NCI-H524 treated with DMSO at 0.1 percent for 48 hours (cell line): ENCODE measurements at regions not wholly inside any gene's neighbourhood (a gene's known extent, or its start where the extent isn't known, plus 50 kb on each side); places are given as distances from the start of the nearest gene placed in this dataset.
"Not testable (repeated sequence)": the region's sequence is repeated elsewhere in the genome, so short reads cannot be mapped to it uniquely, and the experiment has no call there.

Experiments used
- DNase-seq: peaks from one replicate; lab custom pipeline; 2025; lab: John Stamatoyannopoulos, UW

DNA sequence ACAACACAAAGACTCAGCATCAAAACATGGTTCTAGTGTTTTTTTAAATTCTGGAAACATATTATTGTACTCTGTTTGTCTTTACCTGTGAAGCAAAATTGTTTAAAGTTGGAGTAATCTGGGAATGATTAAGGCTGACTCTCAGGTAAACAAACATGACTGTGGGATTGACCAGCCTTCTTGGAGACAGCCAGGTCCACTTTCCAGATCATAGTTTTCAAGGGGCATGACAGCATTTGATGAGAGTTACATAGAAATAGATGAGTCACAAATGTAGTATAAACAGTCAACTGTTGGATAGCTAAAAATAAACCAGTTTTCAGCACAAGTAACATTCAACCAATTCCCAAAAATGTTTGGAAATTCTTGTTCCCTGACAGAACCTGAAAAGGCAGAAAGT is 1680.9 kb downstream of the OLFM4 start:
- DNase-seq, result no peak

DNA sequence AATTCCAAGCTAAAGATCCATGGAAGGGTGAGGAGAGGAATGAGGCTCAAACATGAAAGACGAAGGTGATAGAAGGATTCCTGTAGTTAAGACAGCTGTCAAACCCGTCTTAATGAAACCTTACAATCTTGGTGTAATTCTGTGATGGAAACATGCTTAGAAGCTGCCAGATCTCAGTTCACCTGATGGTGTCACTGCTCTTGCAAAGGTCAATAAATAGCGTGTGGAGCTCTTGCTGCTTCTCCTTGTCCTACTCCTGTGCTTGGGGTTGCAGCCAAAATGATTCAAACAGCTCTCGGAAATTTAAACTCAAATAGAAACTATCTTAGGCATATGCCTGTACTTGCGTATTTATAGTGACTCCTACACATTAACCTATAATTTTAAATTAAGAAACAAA is 1705.0 kb downstream of the OLFM4 start:
- no peak for DNase-seq

DNA sequence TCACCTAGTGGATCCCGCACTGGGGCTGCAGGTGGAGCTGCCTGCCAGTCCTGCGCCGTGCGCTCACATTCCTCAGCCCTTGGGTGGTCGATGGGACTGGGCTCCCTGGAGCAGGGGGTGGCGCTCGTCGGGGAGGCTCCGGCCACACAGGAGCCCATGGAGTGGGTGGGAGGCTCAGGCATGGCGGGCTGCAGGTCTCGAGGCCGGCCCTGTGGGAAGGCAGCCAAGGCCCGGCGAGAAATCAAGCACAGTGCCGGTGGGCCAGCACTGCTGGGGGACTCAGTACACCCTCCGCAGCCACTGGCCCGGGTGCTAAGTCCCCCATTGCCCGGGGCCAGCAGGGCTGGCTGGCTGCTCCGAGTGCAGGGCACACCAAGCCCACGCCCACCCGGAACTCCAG is 1708.6 kb downstream of the OLFM4 start:
- not testable (repeated sequence) for DNase-seq

DNA sequence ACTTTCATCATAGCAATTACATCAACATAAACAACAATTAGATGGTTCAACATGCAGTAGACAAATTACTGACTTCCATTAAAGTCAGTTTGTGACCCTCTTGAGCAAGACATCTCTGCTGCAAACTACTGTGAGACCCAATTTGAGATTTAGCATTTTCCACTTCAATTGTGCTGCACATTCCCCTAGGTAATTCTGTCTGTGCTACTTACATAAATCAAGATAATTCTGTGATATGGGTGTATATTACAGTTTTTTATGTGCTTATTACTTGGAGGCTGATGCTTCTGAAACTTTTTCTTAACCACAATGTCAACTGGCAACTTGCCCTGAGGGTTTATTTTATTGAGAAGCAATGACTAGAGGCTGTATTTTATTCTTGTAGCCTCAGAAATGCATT is 1714.4 kb downstream of the OLFM4 start:
- no peak for DNase-seq

DNA sequence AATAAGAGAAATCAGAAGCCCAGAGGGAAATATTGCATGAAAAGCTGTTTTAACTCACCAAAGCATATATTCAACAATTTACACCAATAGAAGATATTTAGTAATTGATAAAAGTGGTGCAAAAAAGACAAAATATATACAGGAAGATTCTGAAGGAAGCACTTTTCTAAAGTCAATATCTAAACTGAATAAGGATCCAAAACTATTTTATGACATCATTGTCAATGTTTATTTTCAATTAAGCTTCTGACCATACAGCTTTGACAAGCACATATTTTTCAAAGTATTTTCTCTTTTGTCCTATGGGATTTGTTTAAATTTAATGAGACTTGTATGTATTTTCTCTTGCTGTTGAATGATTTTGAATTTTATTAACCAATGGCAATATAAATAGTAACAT is 1716.1 kb downstream of the OLFM4 start:
- no peak for DNase-seq

DNA sequence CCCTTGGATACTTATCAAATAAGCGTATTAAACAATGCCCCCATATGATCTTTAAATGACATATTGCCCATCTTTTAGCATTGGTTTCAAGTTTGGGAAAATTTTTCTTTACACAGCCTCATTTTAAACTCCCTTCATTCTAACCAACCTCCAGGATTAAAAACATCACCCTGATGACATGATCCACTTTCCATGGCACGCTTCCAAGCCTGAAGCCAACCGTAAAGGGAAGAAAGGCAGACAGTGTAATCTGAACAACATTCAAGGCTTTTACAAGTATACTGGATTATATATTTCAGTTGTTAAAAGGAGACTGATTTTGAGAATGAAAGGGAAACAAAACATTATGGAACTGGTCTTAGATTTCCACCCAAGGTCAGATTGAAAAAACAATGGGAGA is 1721.9 kb downstream of the OLFM4 start:
- no peak for DNase-seq

DNA sequence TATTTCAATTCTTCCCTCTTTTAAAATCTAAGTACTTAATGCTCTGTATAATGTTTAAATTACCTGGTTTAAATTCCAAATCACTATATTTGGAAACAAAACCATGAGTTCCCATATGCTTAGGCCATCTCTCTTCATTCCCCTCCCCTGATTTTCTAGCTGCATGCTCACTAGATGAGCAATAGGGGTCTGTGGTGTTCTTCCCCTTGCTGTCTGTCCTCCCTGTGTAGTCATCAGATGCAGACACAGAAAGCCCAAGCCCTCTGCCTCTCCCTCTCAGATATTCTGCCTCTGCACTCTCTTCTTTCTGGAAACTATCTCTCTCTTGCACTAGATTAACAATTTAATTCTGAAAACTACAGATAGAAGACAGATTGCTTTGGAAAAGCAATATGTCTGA is 1730.2 kb downstream of the OLFM4 start:
- no peak for DNase-seq

DNA sequence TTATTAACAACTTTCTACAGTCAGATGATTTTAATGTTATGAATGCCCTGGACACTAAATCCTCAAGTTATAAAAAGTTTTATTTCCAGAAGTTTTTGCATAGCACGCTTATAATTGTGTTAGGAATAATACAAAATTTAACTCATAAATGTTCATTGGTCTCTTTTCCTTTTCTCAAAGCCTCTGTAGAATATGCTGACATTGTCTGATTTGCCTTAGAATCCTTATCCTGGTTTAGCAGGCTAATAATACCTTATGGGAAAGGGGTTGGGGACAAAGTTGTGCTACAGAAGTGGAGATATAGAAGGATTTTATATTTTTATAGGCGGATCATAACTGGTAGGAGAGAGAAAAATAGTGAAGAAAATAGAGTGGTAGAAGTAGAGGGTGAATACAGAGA is 1739.6 kb downstream of the OLFM4 start:
- DNase-seq, result no peak

DNA sequence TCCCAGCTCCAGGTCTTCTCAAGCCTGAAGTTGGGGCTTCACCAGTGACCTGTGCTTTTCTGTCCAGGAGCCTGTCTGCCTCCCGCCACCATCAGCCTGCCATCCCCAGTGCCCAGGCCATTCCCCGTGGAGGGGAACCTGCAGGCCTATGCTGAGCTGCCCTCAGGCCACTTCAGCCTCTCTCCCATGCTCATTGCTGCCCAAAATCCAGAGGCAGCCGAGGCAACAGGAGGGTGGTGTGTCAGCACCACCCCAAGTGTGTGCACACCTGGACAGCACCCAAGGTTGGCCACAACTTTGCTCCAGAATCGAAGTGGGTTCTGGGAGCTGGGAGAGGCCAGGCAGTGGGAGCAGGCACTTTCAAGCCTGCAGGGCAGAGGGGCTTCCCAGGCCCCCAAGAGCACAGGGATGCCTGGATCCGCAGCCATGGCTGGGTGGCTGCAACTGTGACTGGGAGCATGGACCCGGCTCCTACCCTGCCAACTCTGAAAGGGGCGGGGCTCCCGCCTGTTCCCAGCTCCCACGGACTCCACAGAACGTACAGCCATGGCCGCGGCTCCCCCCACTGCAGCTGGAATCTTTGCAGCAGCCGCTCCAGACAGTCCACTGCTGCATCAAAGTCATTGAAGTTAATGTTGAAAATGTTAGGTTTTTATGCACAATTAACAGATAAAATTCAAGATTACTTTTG is 1747.0 kb downstream of the OLFM4 start:
- DNase-seq, result no peak

DNA sequence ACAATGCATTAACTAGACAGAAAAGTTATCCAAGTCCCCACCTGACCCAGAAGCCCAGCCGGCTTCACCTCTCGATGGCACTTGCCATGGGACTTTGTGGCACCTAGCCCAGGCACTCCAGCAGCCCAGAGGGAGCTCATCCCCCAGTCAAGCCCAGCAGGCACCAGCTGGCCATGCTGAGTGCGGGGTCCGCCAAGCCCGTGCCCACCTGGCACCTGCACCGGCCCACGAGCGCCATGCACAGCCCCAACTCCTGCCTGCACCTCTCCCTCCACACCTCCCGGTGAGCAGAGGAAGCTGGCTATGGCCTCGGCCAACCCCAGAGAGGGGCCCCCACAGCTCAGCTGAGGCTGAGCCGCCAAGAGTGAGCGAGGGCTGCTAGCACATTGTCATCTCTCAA is 1759.1 kb downstream of the OLFM4 start:
- no peak for DNase-seq

DNA sequence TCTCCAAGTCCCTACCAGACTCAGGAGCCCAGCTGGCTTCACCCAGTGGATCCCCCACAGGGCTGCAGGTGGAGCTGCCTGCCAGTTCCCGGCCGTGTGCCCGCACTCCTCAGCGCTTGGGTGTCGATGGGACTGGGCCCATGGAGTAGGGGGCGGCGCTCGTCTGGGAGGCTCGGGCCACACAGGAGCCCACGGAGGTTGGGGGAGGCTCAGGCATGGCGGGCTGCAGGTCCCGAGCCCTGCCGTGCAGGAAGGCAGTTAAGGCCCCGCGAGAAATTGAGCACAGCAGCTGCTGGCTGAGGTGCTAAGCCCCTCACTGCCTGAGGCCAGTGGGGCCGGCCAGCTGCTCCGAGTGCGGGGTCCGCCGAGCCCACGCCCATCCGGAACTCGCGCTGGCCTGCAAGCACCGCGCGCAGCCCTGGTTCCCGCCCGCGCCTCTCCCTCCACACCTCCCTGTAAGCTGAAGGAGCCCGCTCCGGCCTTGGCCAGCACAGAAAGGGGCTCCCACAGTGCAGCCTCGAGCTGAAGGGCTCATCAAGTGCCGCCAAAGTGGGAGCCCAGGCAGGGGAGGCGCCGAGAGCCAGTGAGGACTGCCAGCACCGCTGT is 1771.1 kb downstream of the OLFM4 start:
- DNase-seq, result no peak

DNA sequence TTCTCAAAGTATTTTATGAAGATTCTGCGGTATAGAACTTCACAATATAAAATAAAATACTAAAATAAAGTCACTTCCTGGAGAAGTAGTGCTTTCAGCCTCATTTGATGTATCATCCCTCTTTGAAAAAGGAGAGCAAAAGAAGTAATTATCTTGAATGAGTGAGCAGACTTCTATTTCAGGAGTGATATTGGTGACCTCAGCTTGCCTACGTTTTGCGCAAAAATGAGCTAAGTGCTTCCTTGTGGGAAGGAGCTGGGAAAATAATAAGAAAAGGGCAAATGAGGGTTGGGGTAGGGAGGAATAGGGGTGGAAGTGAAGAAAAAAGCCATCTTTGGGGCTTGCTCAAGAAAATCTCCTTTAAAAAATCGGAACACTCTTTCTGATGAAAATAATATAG is 1773.6 kb downstream of the OLFM4 start:
- no peak for DNase-seq

DNA sequence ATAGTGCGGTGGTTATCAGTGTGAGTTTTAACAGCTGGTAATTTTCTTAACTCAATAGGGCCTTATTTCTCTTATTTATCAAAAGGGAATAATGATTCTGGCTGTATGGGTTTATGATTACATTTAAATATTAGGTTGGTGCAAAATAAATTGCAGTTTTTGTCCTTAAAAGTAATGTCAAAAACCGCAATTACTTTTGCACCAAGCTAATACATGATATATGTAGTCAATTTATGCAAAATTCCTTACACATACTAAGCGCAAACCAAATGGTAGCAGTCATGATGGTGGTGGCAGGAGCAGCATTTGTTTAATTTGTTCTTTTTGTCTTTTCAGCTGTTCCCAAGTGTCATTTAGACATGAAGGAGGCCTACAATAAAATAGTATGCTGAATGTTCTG is 1777.1 kb downstream of the OLFM4 start:
- no peak for DNase-seq

DNA sequence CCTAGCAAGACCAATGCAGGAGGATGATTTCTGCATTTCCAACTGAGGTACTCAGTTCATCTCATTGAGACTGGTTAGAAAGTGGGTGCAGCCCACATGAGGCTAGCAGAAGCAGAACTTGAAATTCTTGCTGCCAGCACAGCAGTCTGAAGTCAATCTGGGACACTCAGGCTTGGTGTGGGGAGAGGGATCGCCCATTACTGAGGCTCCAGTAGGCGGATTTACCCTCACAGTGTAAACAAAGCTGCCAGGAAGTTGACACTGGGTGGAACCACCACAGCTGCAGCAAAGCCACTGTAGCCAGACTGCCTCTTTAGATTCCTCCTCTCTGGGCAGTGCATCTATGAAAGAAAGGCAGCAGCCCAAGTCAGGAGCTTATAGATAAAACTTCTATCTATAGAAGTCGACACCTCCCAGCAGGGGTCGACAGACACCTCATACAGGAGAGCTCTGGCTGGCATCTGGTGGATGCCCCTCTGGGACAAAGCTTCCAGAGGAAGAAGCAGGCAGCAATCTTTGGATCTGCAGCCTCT is 1793.4 kb downstream of the OLFM4 start:
- not testable (repeated sequence) for DNase-seq

DNA sequence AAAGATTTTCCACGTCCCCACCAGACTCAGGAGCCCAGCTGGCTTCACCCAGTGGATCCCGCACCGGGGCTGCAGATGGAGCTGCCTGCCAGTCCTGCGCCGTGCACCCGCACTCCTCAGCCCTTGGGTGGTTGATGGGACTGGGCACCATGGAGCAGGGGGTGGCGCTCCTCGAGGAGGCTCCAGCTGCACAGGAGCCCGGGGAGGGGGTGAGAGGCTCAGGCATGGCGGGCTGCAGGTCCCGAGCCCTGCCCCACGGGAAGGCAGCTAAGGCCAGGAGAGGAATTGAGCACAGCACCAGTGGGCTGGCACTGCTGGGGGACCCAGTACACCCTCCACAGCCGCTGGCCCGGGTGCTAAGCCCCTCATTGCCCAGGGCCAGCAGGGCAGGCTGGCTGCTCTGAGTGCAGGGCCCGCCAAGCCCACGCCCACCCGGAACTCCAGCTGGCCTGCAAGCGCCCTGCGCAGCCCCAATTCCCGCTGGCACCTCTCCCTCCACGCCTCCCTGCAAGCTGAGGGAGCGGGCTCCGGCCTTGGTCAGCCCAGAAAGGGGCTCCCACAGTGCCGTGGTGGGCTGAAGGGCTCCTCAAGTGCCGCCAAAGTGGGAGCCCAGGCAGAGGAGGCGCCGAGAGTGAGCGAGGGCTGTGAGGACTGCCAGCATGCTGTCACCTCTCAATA is 1800.9 kb downstream of the OLFM4 start:
- DNase-seq, result not testable (repeated sequence)

DNA sequence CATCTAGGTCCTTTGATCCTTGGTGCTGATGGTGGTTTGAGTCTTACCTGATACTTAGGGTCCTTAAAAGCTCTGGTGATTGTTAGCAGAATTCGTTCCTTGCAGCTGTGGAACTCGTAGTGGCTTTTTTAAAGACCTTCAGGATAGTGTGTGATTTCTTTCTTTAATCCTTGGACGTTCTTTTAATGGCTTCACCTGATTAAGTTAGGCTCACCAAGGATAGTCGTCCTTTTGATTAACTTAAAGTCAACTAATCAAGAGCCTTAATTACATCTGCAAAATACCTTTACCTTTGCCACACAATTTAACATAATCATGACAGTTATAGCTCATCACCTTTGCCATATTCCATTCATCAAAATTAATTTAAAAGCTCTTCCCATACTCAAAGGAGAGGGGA is 1807.7 kb downstream of the OLFM4 start:
- no peak for DNase-seq

DNA sequence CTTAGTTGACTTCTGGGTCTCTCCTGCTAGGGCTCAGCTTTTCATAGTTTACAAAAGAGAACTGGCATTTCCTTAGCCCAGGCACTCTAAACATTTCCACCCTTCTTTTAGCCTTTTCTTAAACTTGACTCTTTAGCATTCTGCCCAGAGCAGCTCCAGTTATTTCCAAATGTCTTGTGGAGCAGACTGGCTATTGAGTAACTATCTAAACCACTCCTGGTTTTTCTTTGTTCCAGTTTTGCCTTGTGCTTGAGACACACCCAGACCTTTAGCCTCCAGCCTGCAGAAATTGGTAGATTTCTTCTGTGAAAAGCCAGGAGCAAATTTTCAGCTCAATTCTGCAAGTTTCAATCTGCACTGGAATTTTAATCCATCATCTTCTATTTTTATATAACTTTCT is 1813.1 kb downstream of the OLFM4 start:
- DNase-seq, result no peak

DNA sequence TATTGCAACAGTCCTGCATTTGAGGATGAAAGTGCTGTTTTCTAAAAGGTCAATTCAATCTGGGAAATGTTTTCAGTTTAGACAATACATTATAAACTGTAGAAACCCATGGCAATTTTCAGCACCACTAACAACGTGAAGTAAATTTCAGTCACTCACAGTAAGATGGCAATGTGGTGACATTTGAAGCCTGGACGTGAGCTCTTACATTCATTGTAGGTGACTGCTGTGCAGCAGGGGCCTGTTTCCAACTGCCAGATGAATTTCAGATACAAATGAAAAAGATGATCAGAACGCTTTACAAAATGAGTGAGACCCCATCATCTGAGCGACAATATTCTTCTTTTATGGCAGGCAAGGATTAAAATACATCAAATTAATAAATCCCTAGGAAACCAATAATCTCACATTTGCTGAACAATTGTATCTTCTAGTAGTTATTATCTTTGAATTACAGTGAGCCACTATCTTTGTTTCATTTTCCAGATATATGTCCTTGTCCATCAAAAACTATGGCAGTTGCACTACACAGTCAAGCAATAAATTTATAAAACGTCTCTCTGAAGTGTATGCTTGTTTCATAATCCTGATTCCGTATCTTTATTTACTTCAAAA is 1816.8 kb downstream of the OLFM4 start:
- DNase-seq, result no peak

DNA sequence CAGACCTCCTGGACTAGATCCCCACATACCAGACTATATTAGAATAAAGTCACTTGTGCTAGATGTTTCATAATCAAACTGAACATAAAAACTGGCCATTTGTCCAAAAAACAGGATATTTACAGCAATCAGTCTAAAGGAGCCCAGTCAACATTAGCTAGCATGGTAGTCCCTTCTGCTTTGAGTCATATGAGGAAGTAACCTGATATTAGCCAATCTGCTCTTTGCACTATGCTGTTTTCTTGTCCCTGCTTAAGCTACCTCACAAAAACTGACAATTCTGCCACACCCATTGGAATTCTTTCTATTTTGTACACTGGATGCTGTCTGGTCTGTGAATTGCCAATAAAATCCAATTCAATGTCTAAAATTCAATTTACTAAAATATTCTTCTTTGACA is 1824.2 kb downstream of the OLFM4 start:
- no peak for DNase-seq

DNA sequence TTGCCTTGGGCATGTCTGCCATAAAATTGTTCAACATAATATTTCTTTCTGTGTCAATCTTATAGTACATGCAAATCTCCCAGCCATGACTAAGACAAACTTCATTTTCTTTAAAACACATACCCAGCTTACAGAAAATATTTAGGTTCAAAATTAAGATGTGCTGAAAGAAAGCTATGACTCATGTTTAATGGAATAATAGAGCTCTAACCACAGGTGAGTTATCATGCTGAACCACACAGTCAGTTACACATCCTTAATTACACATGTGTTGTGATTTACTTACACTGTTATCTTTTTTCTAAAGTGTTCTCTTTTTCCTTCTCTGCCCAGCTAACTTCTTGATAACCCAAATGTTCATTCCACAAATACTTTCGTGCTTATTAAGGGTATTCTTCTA is 1831.2 kb downstream of the OLFM4 start:
- DNase-seq, result no peak

DNA sequence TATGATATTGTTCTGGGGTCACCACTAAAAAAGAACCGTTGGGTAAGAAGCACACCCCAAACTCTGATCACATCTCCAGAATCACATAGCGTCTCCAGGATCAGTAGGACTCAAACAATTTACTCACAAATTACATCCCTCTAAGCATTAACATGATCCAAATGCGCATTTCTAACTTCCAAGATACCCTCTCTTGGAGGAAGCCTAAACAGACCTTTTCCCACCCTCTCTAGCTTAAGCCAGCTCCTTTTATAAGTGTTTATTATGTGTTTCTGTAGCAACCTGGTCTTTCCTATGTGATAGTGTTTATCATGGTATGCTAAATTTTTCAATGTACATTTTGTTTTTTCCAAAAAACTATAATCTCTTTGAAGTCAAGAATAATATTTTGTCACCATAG is 1846.5 kb downstream of the OLFM4 start:
- DNase-seq, result no peak

DNA sequence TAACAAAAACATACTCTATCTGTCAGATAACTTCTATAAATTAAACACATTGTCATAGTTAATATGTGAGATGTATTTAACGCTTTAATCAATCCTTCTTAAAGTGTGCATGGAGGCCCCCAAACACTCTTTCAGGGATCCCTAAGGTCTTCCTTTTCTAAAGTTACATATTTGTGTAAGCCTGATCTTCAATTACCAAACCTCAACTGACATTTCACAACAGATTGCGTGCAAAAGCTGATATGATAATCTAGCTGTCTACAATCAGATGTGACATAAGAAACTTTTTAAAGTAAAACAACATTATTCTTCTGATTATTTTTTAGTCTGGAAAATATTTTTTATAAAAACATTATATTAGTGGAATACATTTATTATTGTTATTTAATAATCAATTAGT is 1850.4 kb downstream of the OLFM4 start:
- no peak for DNase-seq

DNA sequence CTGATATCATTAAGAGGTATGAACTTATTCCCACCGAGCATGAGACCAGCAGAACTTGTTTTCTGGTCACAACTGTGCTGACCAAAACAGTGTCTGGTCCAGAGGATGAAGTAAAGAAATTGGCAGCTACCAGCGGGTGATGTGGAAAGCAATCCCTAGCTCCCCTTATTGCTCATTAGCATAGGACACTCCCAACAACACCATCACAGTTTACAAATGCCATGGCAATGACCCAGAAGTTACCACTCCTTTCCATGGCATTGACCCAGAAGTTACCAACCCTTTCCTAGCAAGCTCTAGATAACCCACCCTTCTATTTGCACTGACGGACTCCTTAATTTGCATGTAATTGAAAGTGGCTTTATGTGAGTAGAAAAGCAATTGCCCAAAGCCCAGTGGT is 1856.1 kb downstream of the OLFM4 start:
- no peak for DNase-seq
